ENCODE measurements at regions not wholly inside any gene's neighbourhood (a gene's known extent, or its start where the extent isn't known, plus 50 kb on each side); places are given as distances from the start of the nearest gene placed in this dataset.

DNA sequence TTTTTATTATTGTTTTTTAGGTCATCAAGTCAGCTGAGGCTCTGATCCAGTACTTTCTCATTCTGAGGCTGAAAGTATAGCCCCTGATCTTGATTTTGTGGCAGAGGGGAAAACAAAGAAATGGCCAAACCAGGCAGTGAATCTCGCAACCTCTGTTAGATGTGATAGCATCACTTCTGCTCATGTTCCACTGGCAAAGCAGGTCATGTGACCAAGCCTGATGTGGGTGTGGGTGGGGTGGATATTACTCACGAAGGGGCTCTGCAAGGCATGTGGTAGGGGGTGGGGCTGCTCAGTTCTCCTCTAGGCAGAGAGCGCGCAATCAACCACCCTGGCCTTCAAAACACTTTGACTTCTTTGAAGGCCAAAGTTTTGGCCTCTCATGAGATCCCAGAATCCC lies 254.2 kb downstream of the MYCN start:
- TF ChIP-seq ZNF266 (tag by site-specific recombination; IDR thresholded peaks at IDR 0.05; ENCODE audit: low read depth) (no peak), ZNF701 (tag by site-specific recombination; IDR thresholded peaks at IDR 0.05) (no peak), YY2 (tag by site-specific recombination; IDR thresholded peaks at IDR 0.05) (no peak), ZNF785 (tag by site-specific recombination; IDR thresholded peaks at IDR 0.05) (no peak), ZNF654 (tag by site-specific recombination; IDR thresholded peaks at IDR 0.05; ENCODE audit: low read depth) (no peak), ZNF777 (tag by site-specific recombination; IDR thresholded peaks at IDR 0.05; ENCODE audit: borderline replicate concordance) (no peak)
- TF ChIP-seq, protein P1, sequence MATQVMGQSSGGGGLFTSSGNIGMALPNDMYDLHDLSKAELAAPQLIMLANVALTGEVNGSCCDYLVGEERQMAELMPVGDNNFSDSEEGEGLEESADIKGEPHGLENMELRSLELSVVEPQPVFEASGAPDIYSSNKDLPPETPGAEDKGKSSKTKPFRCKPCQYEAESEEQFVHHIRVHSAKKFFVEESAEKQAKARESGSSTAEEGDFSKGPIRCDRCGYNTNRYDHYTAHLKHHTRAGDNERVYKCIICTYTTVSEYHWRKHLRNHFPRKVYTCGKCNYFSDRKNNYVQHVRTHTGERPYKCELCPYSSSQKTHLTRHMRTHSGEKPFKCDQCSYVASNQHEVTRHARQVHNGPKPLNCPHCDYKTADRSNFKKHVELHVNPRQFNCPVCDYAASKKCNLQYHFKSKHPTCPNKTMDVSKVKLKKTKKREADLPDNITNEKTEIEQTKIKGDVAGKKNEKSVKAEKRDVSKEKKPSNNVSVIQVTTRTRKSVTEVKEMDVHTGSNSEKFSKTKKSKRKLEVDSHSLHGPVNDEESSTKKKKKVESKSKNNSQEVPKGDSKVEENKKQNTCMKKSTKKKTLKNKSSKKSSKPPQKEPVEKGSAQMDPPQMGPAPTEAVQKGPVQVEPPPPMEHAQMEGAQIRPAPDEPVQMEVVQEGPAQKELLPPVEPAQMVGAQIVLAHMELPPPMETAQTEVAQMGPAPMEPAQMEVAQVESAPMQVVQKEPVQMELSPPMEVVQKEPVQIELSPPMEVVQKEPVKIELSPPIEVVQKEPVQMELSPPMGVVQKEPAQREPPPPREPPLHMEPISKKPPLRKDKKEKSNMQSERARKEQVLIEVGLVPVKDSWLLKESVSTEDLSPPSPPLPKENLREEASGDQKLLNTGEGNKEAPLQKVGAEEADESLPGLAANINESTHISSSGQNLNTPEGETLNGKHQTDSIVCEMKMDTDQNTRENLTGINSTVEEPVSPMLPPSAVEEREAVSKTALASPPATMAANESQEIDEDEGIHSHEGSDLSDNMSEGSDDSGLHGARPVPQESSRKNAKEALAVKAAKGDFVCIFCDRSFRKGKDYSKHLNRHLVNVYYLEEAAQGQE (tag by site-specific recombination; IDR thresholded peaks at IDR 0.05): no peak
- TF ChIP-seq, protein P2, sequence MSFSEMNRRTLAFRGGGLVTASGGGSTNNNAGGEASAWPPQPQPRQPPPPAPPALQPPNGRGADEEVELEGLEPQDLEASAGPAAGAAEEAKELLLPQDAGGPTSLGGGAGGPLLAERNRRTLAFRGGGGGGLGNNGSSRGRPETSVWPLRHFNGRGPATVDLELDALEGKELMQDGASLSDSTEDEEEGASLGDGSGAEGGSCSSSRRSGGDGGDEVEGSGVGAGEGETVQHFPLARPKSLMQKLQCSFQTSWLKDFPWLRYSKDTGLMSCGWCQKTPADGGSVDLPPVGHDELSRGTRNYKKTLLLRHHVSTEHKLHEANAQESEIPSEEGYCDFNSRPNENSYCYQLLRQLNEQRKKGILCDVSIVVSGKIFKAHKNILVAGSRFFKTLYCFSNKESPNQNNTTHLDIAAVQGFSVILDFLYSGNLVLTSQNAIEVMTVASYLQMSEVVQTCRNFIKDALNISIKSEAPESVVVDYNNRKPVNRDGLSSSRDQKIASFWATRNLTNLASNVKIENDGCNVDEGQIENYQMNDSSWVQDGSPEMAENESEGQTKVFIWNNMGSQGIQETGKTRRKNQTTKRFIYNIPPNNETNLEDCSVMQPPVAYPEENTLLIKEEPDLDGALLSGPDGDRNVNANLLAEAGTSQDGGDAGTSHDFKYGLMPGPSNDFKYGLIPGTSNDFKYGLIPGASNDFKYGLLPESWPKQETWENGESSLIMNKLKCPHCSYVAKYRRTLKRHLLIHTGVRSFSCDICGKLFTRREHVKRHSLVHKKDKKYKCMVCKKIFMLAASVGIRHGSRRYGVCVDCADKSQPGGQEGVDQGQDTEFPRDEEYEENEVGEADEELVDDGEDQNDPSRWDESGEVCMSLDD (tag by site-specific recombination; IDR thresholded peaks at IDR 0.05): no peak
- H3K4me3 ChIP-seq (ENCODE audit: low read depth, low read length): no peak overlapping the region
- H3K4me1 ChIP-seq (ENCODE audit: control insufficient read depth, insufficient read depth, low read length): no peaks in the 10 kb centered on the region
- H3K9me3 ChIP-seq (ENCODE audit: control insufficient read depth, insufficient read depth, low read depth, low read length): no peaks in the 10 kb centered on the region
- no peaks in the 10 kb centered on the region for H3K36me3 ChIP-seq (ENCODE audit: control insufficient read depth in 2 of 2, insufficient read depth in 1 of 2, low read length in 2 of 2)
- H3K27ac ChIP-seq (ENCODE audit: extremely low read depth, low read depth, low read length): no peak overlapping the region
- POLR2A ChIA-PET: no interaction called here
- CTCF ChIA-PET: interaction anchor here (0.6 kb wide), 1 partner anchor 331 kb away, joined by 3 read pairs; no protein-coding TSS in a partner anchor

DNA sequence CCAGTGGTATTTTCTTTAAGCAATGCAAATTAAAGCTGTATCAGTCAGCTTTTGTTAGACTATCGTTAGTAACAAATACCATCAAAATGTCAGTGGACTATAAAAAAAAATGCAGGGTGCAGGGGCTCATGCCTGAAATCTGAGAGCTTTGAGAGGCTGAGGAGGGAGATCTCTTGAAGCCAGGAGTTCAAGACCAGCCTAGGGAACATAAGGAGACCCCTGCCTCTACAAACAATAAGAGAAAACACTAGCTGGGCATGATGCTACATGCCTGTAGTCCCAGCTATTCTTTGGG lies 253.7 kb downstream of the MYCN start:
- Histone ChIP-seq H3K27ac (ENCODE audit: extremely low read depth, low read depth, low read length) (no peak overlapping the region), H3K4me3 (ENCODE audit: low read depth, low read length) (no peak overlapping the region), H3K9me3 (ENCODE audit: control insufficient read depth, insufficient read depth, low read depth, low read length) (no peaks in the 10 kb centered on the region), H3K36me3 (ENCODE audit: control insufficient read depth in 2 of 2, insufficient read depth in 1 of 2, low read length in 2 of 2) (no peaks in the 10 kb centered on the region), H3K4me1 (ENCODE audit: control insufficient read depth, insufficient read depth, low read length) (no peaks in the 10 kb centered on the region)
- ChIA-PET POLR2A (no interaction called here), CTCF (no interaction called here)
- TF ChIP-seq SCRT2 (tag by site-specific recombination; IDR thresholded peaks at IDR 0.05) (no peak), WT1 (tag by site-specific recombination; IDR thresholded peaks at IDR 0.05) (no peak), ZNF239 (tag by site-specific recombination; IDR thresholded peaks at IDR 0.05) (no peak), GLIS2 (tag by site-specific recombination; IDR thresholded peaks at IDR 0.05) (no peak), ZNF394 (tag by site-specific recombination; IDR thresholded peaks at IDR 0.05; ENCODE audit: borderline replicate concordance) (no peak)

DNA sequence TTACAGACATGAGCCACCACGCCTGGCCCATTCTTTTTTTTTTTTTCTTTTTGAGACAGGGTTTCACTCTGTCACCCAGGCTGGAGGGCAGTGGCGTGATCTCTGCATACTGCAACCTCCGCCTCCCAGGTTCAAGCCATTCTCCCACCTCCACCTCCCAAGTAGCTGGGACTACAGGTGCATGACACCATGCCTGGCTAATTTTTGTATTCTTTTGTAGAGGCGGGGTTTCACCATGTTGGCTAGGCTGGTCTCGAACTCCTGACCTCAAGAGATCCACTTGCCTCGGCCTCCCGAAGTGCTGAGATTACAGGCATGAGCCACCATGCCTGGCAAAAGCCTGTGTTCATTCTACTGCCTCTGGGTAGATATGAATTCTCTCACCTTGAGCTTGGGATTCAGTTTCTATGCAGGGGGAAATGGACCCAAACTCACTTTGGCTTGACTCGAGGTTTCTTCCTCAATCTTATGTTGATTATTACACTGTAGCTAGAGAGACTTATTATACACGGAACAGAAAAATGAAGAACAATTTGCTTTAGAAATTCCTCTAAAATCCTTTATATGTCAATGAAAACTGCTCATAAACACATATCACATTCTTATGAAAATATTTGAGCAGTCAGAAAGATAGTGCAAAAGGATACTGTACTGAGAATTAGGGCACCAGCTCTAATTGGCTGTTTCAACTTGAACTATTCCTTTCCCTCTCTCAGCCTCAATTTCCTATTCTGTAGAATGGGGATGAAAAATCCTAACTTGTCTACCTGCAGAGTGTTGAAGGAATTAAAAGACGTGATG lies 252.3 kb downstream of the MYCN start:
- H3K27ac ChIP-seq (ENCODE audit: extremely low read depth, low read depth, low read length): no peak overlapping the region
- no peak overlapping the region for H3K4me3 ChIP-seq (ENCODE audit: low read depth, low read length)
- POLR2A ChIA-PET: no interaction called here
- no peaks in the 10 kb centered on the region for H3K4me1 ChIP-seq (ENCODE audit: control insufficient read depth, insufficient read depth, low read length)
- no peak for TF ChIP-seq ZNF202 (tag by site-specific recombination; IDR thresholded peaks at IDR 0.05; ENCODE audit: borderline replicate concordance)
- CTCF ChIA-PET: interaction anchor here (0.6 to 1.1 kb wide), 3 partner anchors 295 to 695 kb away, joined by 4 to 7 read pairs (median 5); no protein-coding TSS in a partner anchor
- H3K9me3 ChIP-seq (ENCODE audit: control insufficient read depth, insufficient read depth, low read depth, low read length): no peaks in the 10 kb centered on the region
- no peaks in the 10 kb centered on the region for H3K36me3 ChIP-seq (ENCODE audit: control insufficient read depth in 2 of 2, insufficient read depth in 1 of 2, low read length in 2 of 2)
